Pancreas (tissue), 10 donors: ENCODE measurements at regions not wholly inside any gene's neighbourhood (a gene's known extent, or its start where the extent isn't known, plus 50 kb on each side); places are given as distances from the start of the nearest gene placed in this dataset.

Experiments used
- ATAC-seq, 4 donors: fragments of 200-7000 bp; cut with Tn5 transposase; one replicate each; pipeline versions ENCODE4 v1.8.0 to v1.9.1; 2020; ENCODE audit warnings: mild to moderate bottlenecking in 4 of 4, moderate library complexity in 4 of 4
- DNase-seq, 6 donors: peaks; one replicate each; pipeline ENCODE4 v3.0.0-alpha.2; 2020
- FAIRE-seq: peaks from 2 replicates; lab custom pipeline; 2012; peaks lifted over from hg19 to GRCh38; lab: Jason Lieb, UNC
- H3K27ac ChIP-seq, 4 donors: fragments of 200-600 bp; sonication (generic); 1 replicate in 3 of 4; 2 replicates in 1 of 4; pipeline versions ENCODE4 v1.5.0 to v1.8.0; 2020
- H3K27me3 ChIP-seq, 4 donors: fragments of 200-600 bp; one replicate each; pipeline ENCODE4 v1.8.0; 2021
- H3K36me3 ChIP-seq, 3 donors: fragments of 200-600 bp; sonication (generic) in 1 of 3; one replicate each; pipeline versions ENCODE4 v1.5.0 to v1.8.0; 2020 to 2021
- H3K4me1 ChIP-seq, 3 donors: fragments of 200-600 bp; one replicate each; pipeline ENCODE4 v1.8.0; 2021
- H3K4me3 ChIP-seq, 4 donors: fragments of 200-600 bp; sonication (generic) in 2 of 4; one replicate each; pipeline versions ENCODE4 v1.5.0 to v1.8.0; 2020 to 2021
- H3K9me3 ChIP-seq, 4 donors: fragments of 200-600 bp; one replicate each; pipeline ENCODE4 v1.8.0; 2021
- WGBS, 2 donors: extraction: QIAGEN DNeasy Blood & Tissue Kit; methylation state at CpG; one replicate each; pipeline ENCODE4 v1.1.7; 2013; 5-methylcytosine and 5-hydroxymethylcytosine counted together
- intact Hi-C, 3 donors: fragments of 100-400 bp; cut with DNase I; formaldehyde crosslinking; loops; one replicate each; pipeline versions ENCODE4 v1.11.1 to v1.14.2; 2022
- TF ChIP-seq, protein P1 (sequence below), 4 donors: fragments of 200-600 bp; sonication (generic) in 3 of 4; IDR thresholded peaks; one replicate each; pipeline versions ENCODE4 v1.5.0 to v1.8.0; 2021; ENCODE audit warnings: antibody characterized with exemption in 4 of 4
- donor health status: healthy with polysubstance abuse.
- donor health status: DM: no; HTN: no; CAD: no; lungs with moderate emphysema.
- donor health status: DM: no; HTN: no; CAD: no.
- donor health status: control.
- donor health status: control.
- donor health status: Bipolar disorder and iron deficiency.
- donor health status: DM: yes; HTN: yes; CAD: no.
- donor health status: DM: no; HTN: no; CAD: no.
- donor health status: DM: no; HTN: no; CAD: no.
- donor health status: DM: yes; HTN: yes; CAD: no.

- FAIRE-seq, result no peak
- TF ChIP-seq, protein P1, sequence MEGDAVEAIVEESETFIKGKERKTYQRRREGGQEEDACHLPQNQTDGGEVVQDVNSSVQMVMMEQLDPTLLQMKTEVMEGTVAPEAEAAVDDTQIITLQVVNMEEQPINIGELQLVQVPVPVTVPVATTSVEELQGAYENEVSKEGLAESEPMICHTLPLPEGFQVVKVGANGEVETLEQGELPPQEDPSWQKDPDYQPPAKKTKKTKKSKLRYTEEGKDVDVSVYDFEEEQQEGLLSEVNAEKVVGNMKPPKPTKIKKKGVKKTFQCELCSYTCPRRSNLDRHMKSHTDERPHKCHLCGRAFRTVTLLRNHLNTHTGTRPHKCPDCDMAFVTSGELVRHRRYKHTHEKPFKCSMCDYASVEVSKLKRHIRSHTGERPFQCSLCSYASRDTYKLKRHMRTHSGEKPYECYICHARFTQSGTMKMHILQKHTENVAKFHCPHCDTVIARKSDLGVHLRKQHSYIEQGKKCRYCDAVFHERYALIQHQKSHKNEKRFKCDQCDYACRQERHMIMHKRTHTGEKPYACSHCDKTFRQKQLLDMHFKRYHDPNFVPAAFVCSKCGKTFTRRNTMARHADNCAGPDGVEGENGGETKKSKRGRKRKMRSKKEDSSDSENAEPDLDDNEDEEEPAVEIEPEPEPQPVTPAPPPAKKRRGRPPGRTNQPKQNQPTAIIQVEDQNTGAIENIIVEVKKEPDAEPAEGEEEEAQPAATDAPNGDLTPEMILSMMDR (IDR thresholded peaks at IDR 0.05), result no peak
- no peak for DNase-seq
- 78 to 89% methylated on average over 1 of the region's 1 CpG for WGBS, 2 donors
- intact Hi-C loops, result no loop called here
- Histone ChIP-seq H3K27ac (no peak overlapping the region), H3K36me3 (no peaks in the 10 kb centered on the region), H3K4me1 (no peaks in the 10 kb centered on the region), H3K4me3 (no peak overlapping the region), H3K27me3 (no peaks in the 10 kb centered on the region), H3K9me3 (no peaks in the 10 kb centered on the region)
- no peak for ATAC-seq
Measured at GRCh38 chr20:61086031-61086430, 166.0 kb upstream of the CDH4 start.

DNA sequence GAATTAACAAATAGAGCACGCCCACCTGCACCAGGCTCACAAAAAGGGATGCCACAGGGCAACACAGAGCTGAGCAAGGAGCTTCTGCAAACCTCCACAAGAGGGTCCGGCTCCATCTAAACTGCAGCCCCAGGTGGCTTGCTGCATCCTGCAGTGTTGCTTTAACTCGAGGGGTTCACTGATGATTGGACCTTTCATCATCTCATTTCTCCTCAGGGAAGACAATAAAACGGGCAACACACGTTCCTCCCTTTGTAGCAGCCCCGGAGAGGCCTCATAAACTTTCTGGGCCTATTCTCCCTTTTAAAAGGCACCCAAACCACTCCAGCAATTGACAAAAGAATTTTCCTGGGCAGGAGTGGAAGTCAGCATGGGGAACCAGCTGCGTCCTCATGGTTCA, 161.5 kb upstream of the CDH4 start:
- DNase-seq (no peak), FAIRE-seq (no peak), ATAC-seq (no peak)
- Histone ChIP-seq H3K36me3 (no peaks in the 10 kb centered on the region), H3K4me3 (no peak overlapping the region), H3K4me1 (no peaks in the 10 kb centered on the region), H3K27me3 (no peaks in the 10 kb centered on the region), H3K9me3 (no peaks in the 10 kb centered on the region), H3K27ac (no peak overlapping the region)
- intact Hi-C loops, result no loop called here
- WGBS, 2 donors, result 47 to 55% methylated on average over 7 of the region's 7 CpGs
- TF ChIP-seq, protein P1 (IDR thresholded peaks at IDR 0.05), result no peak

DNA sequence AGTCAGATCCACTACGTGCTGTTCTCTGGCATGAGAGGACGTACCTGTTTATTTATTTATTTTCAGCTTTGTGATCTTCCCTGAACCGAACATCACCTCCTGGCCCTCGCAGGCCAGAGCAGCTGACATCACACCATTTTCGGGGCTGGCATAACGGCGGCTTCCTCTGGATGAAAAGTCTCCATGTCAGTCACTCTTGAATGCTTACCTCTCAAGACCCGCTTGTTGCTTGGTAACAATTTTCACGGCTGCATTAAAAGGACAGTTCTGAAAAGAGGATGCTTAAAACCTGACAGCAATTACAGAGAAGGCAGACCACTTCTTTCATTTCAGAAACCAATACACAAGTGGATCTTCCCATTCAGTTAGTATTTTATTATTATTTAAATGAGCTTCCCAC, 159.8 kb upstream of the CDH4 start:
- Histone ChIP-seq H3K9me3 (no peaks in the 10 kb centered on the region), H3K27me3 (no peaks in the 10 kb centered on the region), H3K36me3 (no peaks in the 10 kb centered on the region), H3K27ac (no peak overlapping the region), H3K4me3 (no peak overlapping the region), H3K4me1 (no peaks in the 10 kb centered on the region)
- WGBS, 2 donors, result 74 to 84% methylated on average over 9 of the region's 9 CpGs
- no peak for FAIRE-seq
- no peak for DNase-seq
- TF ChIP-seq, protein P1 (IDR thresholded peaks at IDR 0.05), result no peak
- intact Hi-C loops, result no loop called here
- ATAC-seq, result no peak

DNA sequence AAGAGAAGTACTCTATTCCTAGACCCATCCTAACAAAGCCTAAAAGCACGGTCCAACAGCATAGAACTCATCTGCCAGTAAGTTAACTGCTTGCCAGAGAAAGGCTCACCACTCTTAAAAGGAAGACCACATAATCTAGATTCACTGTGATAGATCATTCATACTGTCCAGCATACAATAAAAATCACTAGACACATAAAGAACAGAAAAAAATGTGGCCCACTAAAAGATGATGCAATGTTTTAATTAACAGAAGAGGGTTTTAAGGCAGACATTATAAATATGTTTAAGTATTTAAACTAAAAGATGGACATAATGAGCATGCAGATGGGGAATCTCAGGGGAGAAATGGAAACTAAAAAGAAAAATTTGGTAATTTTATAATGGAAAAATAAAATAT, 157.5 kb upstream of the CDH4 start:
- FAIRE-seq (no peak), ATAC-seq (no peak), DNase-seq (no peak)
- Histone ChIP-seq H3K4me1 (no peaks in the 10 kb centered on the region), H3K27ac (no peak overlapping the region), H3K27me3 (peaks cover 0 to 3% (median 0%) of the 10 kb centered on the region in 4 donors), H3K9me3 (no peaks in the 10 kb centered on the region), H3K36me3 (no peaks in the 10 kb centered on the region), H3K4me3 (no peak overlapping the region)
- 37 to 56% methylated on average over 1 of the region's 1 CpG for WGBS, 2 donors
- TF ChIP-seq, protein P1 (IDR thresholded peaks at IDR 0.05), result no peak
- intact Hi-C loops, result no loop called here

DNA sequence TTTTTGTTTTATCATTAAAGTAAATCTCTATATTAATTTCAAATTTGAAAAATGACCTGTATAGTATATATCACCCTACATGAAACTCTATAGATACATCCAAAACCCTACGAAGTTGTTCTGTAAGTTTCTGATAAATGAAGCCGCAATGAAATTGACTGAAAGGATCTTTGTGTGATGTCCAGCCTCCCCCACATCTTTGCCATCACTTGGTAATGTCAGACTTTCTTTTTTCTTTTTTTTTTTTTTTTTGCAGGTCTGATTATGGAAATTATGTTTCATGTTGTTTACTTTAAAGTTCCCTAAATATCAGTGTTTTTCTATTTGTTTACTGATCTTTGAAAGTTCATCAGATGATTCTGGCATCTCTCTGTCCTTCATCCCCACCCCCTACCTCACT, 155.6 kb upstream of the CDH4 start:
- peaks cover 0 to 3% (median 0%) of the 10 kb centered on the region in 4 donors for H3K27me3 ChIP-seq
- TF ChIP-seq, protein P1 (IDR thresholded peaks at IDR 0.05), result no peak
- FAIRE-seq (no peak), DNase-seq (no peak), ATAC-seq (no peak)
- H3K4me3 ChIP-seq, result no peak overlapping the region
- no peak overlapping the region for H3K27ac ChIP-seq
- 64 to 76% methylated on average over 2 of the region's 2 CpGs for WGBS, 2 donors
- no peaks in the 10 kb centered on the region for H3K9me3 ChIP-seq
- no peaks in the 10 kb centered on the region for H3K4me1 ChIP-seq
- no peaks in the 10 kb centered on the region for H3K36me3 ChIP-seq
- intact Hi-C loops, result no loop called here
